Naive thymus-derived CD8-positive, alpha-beta T cell (primary cell): ENCODE measurements at regions not wholly inside any gene's neighbourhood (a gene's known extent, or its start where the extent isn't known, plus 50 kb on each side); places are given as distances from the start of the nearest gene placed in this dataset.

Experiments
- ATAC-seq, 2 donors: fragments of 150-1000 bp; cut with Tn5 transposase in 1 of 2; sonication (Bioruptor Pico), chemical (Tn5 transposase) in 1 of 2; 1 replicate in 1 of 2; 2 replicates in 1 of 2; pipeline ENCODE4 v1.10.0; 2021; ENCODE audit warnings: mild to moderate bottlenecking in 2 of 2, moderate library complexity in 2 of 2
- POLR2A ChIA-PET: fragments of 350-600 bp; sonication (Branson Sonifier 250); formaldehyde crosslinking; loops from one replicate; lab custom pipeline; 2021; ENCODE audit warnings: antibody characterized with exemption; lab: Charles Lee
- DNase-seq, 10 donors: peaks; one replicate each; pipeline versions ENCODE4 v3.0.0 to v3.0.0-alpha.2; 2020 to 2022
- H3K27ac Mint-ChIP-seq, 10 donors: one replicate each; pipeline ENCODE4 v1.8.0; 2020 to 2022; ENCODE audit warnings: mild to moderate bottlenecking in 10 of 10, mixed read lengths in 10 of 10, moderate library complexity in 4 of 10, inconsistent platforms in 1 of 10
- H3K27me3 Mint-ChIP-seq, 5 donors: one replicate each; pipeline ENCODE4 v1.8.0; 2021 to 2022; ENCODE audit warnings: mixed read lengths in 5 of 5
- H3K36me3 Mint-ChIP-seq, 3 donors: one replicate each; pipeline ENCODE4 v1.8.0; 2020 to 2022; ENCODE audit warnings: mixed read lengths in 3 of 3, mild to moderate bottlenecking in 2 of 3, inconsistent platforms in 1 of 3
- H3K4me1 Mint-ChIP-seq, 4 donors: one replicate each; pipeline ENCODE4 v1.8.0; 2021 to 2022; ENCODE audit warnings: mixed read lengths in 4 of 4
- H3K4me3 Mint-ChIP-seq, 10 donors: one replicate each; pipeline ENCODE4 v1.8.0; 2020 to 2022; ENCODE audit warnings: mild to moderate bottlenecking in 10 of 10, mixed read lengths in 10 of 10, moderate library complexity in 6 of 10, inconsistent platforms in 1 of 10
- H3K9me3 Mint-ChIP-seq, 9 donors: one replicate each; pipeline ENCODE4 v1.8.0; 2020 to 2022; ENCODE audit warnings: mixed read lengths in 9 of 9, mild to moderate bottlenecking in 3 of 9, inconsistent platforms in 1 of 9, moderate library complexity in 1 of 9

GRCh38 chr6:99093456-99094190, 145.9 kb upstream of the FBXL4 start:
- Mint-ChIP-seq H3K4me1 (no peaks in the 10 kb centered on the region), H3K36me3 (no peaks in the 10 kb centered on the region), H3K4me3 (no peak overlapping the region), H3K27me3 (peaks cover 24 to 56% (median 38%) of the 10 kb centered on the region in 5 donors), H3K9me3 (peaks cover 0 to 4% (median 0%) of the 10 kb centered on the region in 9 donors), H3K27ac (no peak overlapping the region)
- DNase-seq (no peak), ATAC-seq (no peak)
- POLR2A ChIA-PET, result no interaction called here

- POLR2A ChIA-PET, result no interaction called here
- ATAC-seq, result no peak
- Mint-ChIP-seq H3K27me3 (peaks cover 22 to 56% (median 39%) of the 10 kb centered on the region in 5 donors), H3K4me1 (no peaks in the 10 kb centered on the region), H3K9me3 (peaks cover 0 to 4% (median 0%) of the 10 kb centered on the region in 9 donors), H3K36me3 (no peaks in the 10 kb centered on the region), H3K27ac (no peak overlapping the region), H3K4me3 (no peak overlapping the region)
- no peak for DNase-seq
Observed at GRCh38 chr6:99092461-99092860, 144.7 kb upstream of the FBXL4 start.

GRCh38 chr6:99091985-99092384, 144.2 kb upstream of the FBXL4 start:
- no peaks in the 10 kb centered on the region for H3K4me1 Mint-ChIP-seq
- POLR2A ChIA-PET, result no interaction called here
- DNase-seq (no peak), ATAC-seq (no peak)
- peaks cover 0 to 4% (median 0%) of the 10 kb centered on the region in 9 donors for H3K9me3 Mint-ChIP-seq
- no peaks in the 10 kb centered on the region for H3K36me3 Mint-ChIP-seq
- H3K27me3 Mint-ChIP-seq, result peaks cover 19 to 56% (median 37%) of the 10 kb centered on the region in 5 donors
- no peak overlapping the region for H3K27ac Mint-ChIP-seq
- no peak overlapping the region for H3K4me3 Mint-ChIP-seq

- H3K4me3 Mint-ChIP-seq, result no peak overlapping the region
- H3K27me3 Mint-ChIP-seq, result peaks cover 10 to 71% (median 26%) of the 10 kb centered on the region in 5 donors
- no peak for DNase-seq
- no peak for ATAC-seq
- POLR2A ChIA-PET, result no interaction called here
- no peaks in the 10 kb centered on the region for H3K9me3 Mint-ChIP-seq
- H3K36me3 Mint-ChIP-seq, result no peaks in the 10 kb centered on the region
- no peak overlapping the region for H3K27ac Mint-ChIP-seq
- no peaks in the 10 kb centered on the region for H3K4me1 Mint-ChIP-seq
Observed at GRCh38 chr6:99080191-99080590, 132.4 kb upstream of the FBXL4 start.

GRCh38 chr6:99079058-99079457, 131.3 kb upstream of the FBXL4 start:
- no peak for DNase-seq
- H3K27me3 Mint-ChIP-seq, result peaks cover 13 to 71% (median 28%) of the 10 kb centered on the region in 5 donors
- H3K27ac Mint-ChIP-seq, result no peak overlapping the region
- peaks cover 0 to 2% (median 0%) of the 10 kb centered on the region in 3 donors for H3K36me3 Mint-ChIP-seq
- H3K9me3 Mint-ChIP-seq, result no peaks in the 10 kb centered on the region
- no peak for ATAC-seq
- H3K4me1 Mint-ChIP-seq, result no peaks in the 10 kb centered on the region
- POLR2A ChIA-PET, result no interaction called here
- H3K4me3 Mint-ChIP-seq, result no peak overlapping the region

GRCh38 chr6:99073223-99073622, 125.5 kb upstream of the FBXL4 start:
- no peak overlapping the region for H3K27ac Mint-ChIP-seq
- H3K36me3 Mint-ChIP-seq, result peaks cover 0 to 2% (median 0%) of the 10 kb centered on the region in 3 donors
- H3K27me3 Mint-ChIP-seq, result peaks cover 10 to 57% (median 25%) of the 10 kb centered on the region in 5 donors
- ATAC-seq (no peak), DNase-seq (no peak)
- no peaks in the 10 kb centered on the region for H3K9me3 Mint-ChIP-seq
- no peaks in the 10 kb centered on the region for H3K4me1 Mint-ChIP-seq
- POLR2A ChIA-PET, result no interaction called here
- H3K4me3 Mint-ChIP-seq, result no peak overlapping the region

GRCh38 chr6:99066044-99066443, 118.3 kb upstream of the FBXL4 start:
- Mint-ChIP-seq H3K4me3 (no peak overlapping the region), H3K4me1 (no peaks in the 10 kb centered on the region), H3K27ac (no peak overlapping the region), H3K36me3 (no peaks in the 10 kb centered on the region), H3K9me3 (no peaks in the 10 kb centered on the region), H3K27me3 (peaks cover 7 to 45% (median 10%) of the 10 kb centered on the region in 5 donors)
- DNase-seq, result no peak
- POLR2A ChIA-PET, result no interaction called here
- ATAC-seq, result no peak

GRCh38 chr6:99064834-99065233, 117.1 kb upstream of the FBXL4 start:
- no peak overlapping the region for H3K27ac Mint-ChIP-seq
- POLR2A ChIA-PET, result no interaction called here
- H3K27me3 Mint-ChIP-seq, result peaks cover 6 to 40% (median 10%) of the 10 kb centered on the region in 5 donors
- ATAC-seq (no peak), DNase-seq (no peak)
- no peak overlapping the region for H3K4me3 Mint-ChIP-seq
- no peaks in the 10 kb centered on the region for H3K4me1 Mint-ChIP-seq
- H3K9me3 Mint-ChIP-seq, result no peaks in the 10 kb centered on the region
- no peaks in the 10 kb centered on the region for H3K36me3 Mint-ChIP-seq

- H3K36me3 Mint-ChIP-seq, result no peaks in the 10 kb centered on the region
- H3K9me3 Mint-ChIP-seq, result no peaks in the 10 kb centered on the region
- H3K4me3 Mint-ChIP-seq, result no peak overlapping the region
- POLR2A ChIA-PET, result no interaction called here
- peaks cover 12 to 35% (median 15%) of the 10 kb centered on the region in 5 donors for H3K27me3 Mint-ChIP-seq
- no peaks in the 10 kb centered on the region for H3K4me1 Mint-ChIP-seq
- ATAC-seq, result no peak
- H3K27ac Mint-ChIP-seq, result no peak overlapping the region
- no peak for DNase-seq
Observed at GRCh38 chr6:99036672-99037071, 88.9 kb upstream of the FBXL4 start.

- H3K4me1 Mint-ChIP-seq, result no peaks in the 10 kb centered on the region
- DNase-seq, result no peak
Observed at GRCh38 chr6:99032396-99032795, 84.7 kb upstream of the FBXL4 start.

GRCh38 chr6:99031957-99032356, 84.2 kb upstream of the FBXL4 start:
- peaks cover 7 to 25% (median 10%) of the 10 kb centered on the region in 5 donors for H3K27me3 Mint-ChIP-seq
- H3K4me3 Mint-ChIP-seq, result no peak overlapping the region
- POLR2A ChIA-PET, result no interaction called here
- H3K27ac Mint-ChIP-seq, result no peak overlapping the region
- DNase-seq, result no peak
- ATAC-seq, result no peak
- no peaks in the 10 kb centered on the region for H3K4me1 Mint-ChIP-seq
- H3K9me3 Mint-ChIP-seq, result peaks cover 0 to 9% (median 5%) of the 10 kb centered on the region in 9 donors
- no peaks in the 10 kb centered on the region for H3K36me3 Mint-ChIP-seq

More at GRCh38 chr6:99032396-99032795, 84.7 kb upstream of the FBXL4 start:
- no peak overlapping the region for H3K27ac Mint-ChIP-seq
- peaks cover 0 to 5% (median 2%) of the 10 kb centered on the region in 9 donors for H3K9me3 Mint-ChIP-seq
- H3K36me3 Mint-ChIP-seq, result no peaks in the 10 kb centered on the region
- POLR2A ChIA-PET, result no interaction called here
- ATAC-seq, result no peak
- peaks cover 9 to 30% (median 10%) of the 10 kb centered on the region in 5 donors for H3K27me3 Mint-ChIP-seq
- H3K4me3 Mint-ChIP-seq, result no peak overlapping the region

- ATAC-seq (no peak), DNase-seq (no peak)
- peaks cover 2 to 10% (median 2%) of the 10 kb centered on the region in 3 donors for H3K36me3 Mint-ChIP-seq
- POLR2A ChIA-PET, result no interaction called here
- no peak overlapping the region for H3K27ac Mint-ChIP-seq
- no peak overlapping the region for H3K4me3 Mint-ChIP-seq
- H3K4me1 Mint-ChIP-seq, result no peaks in the 10 kb centered on the region
- H3K9me3 Mint-ChIP-seq, result peaks cover 6 to 20% (median 15%) of the 10 kb centered on the region in 9 donors
- H3K27me3 Mint-ChIP-seq, result peaks cover 2 to 24% (median 6%) of the 10 kb centered on the region in 5 donors
Observed at GRCh38 chr6:99030915-99031314, 83.2 kb upstream of the FBXL4 start.

- POLR2A ChIA-PET, result no interaction called here
- no peak for ATAC-seq
- no peak overlapping the region for H3K27ac Mint-ChIP-seq
- peaks cover 2 to 13% (median 2%) of the 10 kb centered on the region in 3 donors for H3K36me3 Mint-ChIP-seq
- DNase-seq, result no peak
- peaks cover 9 to 34% (median 24%) of the 10 kb centered on the region in 9 donors for H3K9me3 Mint-ChIP-seq
- no peak overlapping the region for H3K4me3 Mint-ChIP-seq
- no peaks in the 10 kb centered on the region for H3K4me1 Mint-ChIP-seq
- H3K27me3 Mint-ChIP-seq, result peaks cover 0 to 14% (median 0%) of the 10 kb centered on the region in 5 donors
Observed at GRCh38 chr6:99026135-99026534, 78.4 kb upstream of the FBXL4 start.
